ENCODE measurements at regions not wholly inside any gene's neighbourhood (a gene's known extent, or its start where the extent isn't known, plus 50 kb on each side); places are given as distances from the start of the nearest gene placed in this dataset.

DNA sequence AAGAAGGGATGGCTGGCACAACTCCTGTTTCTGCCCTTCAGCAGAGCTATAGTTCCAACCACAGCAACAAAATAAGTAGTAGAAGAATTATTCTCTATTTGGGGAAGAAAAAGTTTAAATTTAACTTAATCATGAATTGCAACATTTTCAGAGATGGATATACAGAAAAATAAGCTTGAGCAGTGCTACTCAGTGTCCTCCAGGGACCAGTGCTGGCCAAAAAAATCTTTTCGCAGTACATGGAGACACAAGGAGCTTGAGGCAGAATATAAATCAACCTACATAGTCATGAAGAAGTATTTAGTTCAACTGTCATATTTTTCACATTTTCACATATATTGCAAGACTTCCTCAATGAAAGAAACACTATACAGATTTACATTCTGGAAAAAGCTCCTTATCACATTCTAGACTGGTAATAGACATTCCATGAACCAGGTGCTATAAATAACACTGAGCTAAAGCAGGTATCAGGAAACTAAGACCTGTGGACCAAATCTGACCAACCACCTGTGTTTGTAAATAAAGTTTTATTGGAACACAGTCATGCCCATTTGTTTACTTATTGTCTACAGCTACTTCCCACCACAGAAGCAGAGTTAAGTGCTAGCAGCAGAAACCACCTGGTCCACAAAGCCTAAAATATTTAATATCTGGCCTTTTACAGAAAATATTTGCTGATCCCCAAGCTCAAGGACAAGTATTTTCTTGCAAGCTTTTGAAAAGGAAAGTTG, 101.9 kb downstream of the RGS21 start:
- no peak for TF ChIP-seq CTCF (IDR thresholded peaks at IDR 0.05; ENCODE audit: extremely low read depth, missing control alignments)
- DNase-seq (ENCODE audit: low spot score) = no peak

GRCh38 chr1:192430644-192431043, 113.9 kb downstream of the RGS21 start:
- no peak for DNase-seq (ENCODE audit: low spot score)

DNA sequence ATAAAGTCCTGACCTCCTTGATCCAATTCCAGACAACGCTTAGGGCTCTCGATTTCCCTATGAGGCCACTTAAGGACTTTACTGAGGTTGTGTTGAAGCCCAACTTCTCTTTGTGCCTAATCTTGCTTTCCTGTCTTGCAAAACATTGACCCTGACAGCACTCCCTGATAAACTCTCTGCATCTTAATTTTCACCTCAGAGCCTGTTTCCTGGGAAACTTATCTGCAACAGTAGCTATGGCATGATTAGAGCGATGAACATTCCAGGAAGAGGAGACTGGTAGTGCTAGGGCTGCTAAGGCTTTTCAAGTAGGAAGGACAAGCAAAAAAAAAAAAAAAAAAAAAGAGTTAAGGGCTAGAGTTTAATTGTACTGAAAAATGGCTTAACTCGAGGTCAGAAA, 118.9 kb downstream of the RGS21 start:
- TF ChIP-seq CTCF (IDR thresholded peaks at IDR 0.05; ENCODE audit: extremely low read depth, missing control alignments) = no peak
- no peak for DNase-seq (ENCODE audit: low spot score)

More at GRCh38 chr1:192430644-192431043, 113.9 kb downstream of the RGS21 start:
- TF ChIP-seq CTCF (IDR thresholded peaks at IDR 0.05; ENCODE audit: extremely low read depth, missing control alignments) = no peak

- TF ChIP-seq CTCF (IDR thresholded peaks at IDR 0.05; ENCODE audit: extremely low read depth, missing control alignments) = no peak
- no peak for DNase-seq (ENCODE audit: low spot score)
These were observed 119.8 kb downstream of the RGS21 start for GRCh38 chr1:192436441-192437078.

DNA sequence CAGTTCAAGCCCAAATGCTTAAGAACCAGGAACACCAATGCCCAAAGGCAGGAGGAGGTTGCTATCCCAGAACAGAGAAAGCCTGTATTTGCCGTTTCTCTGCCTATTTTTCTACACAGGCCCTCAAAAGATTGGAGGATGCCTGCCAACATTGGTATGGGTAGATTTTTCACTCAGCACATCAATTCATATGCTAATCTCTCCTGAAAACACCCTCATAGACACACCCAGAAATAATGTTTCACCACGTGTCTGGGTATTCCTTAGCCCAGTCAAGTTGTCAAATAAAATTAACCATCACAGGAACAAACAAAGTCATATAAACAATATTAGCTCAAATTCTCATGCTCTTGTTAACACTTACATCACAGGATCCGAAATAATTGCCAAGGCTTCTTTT, 121.9 kb downstream of the RGS21 start:
- no peak for DNase-seq (ENCODE audit: low spot score)
- TF ChIP-seq CTCF (IDR thresholded peaks at IDR 0.05; ENCODE audit: extremely low read depth, missing control alignments) = no peak

DNA sequence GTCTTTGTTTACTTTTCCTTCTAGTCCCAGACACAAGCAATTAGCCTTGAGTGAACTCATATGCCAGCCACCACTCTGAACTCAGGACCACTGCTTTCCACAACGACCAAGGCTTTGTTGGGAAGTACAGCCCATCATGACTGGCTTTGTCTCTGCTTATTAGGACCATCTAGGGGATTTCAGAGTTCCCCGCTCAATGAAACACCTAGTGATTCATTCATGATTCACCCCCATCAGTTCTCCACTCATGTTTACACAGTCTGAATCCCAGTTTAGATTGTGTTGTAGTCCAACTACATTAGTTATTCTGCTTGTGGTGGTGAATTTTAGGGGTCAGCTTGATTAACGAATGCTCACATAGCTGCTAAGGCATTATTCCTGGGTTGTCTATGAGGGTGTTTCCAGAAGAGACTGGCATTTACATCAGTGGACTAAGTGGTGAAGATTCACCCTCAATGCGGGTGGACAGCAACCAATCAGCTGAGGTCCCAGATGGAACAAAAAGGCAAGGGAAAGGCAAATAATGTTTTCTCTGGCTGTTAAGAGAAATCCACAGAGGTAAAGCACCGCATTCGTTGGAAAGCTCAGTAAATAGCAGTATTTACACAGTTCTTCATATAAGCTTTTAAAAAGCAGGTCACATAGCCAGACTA, 122.7 kb downstream of the RGS21 start:
- TF ChIP-seq CTCF (IDR thresholded peaks at IDR 0.05; ENCODE audit: extremely low read depth, missing control alignments) = no peak
- DNase-seq (ENCODE audit: low spot score) = no peak

GRCh38 chr1:192441492-192441891, 124.7 kb downstream of the RGS21 start:
- DNase-seq (ENCODE audit: low spot score) = no peak
- no peak for TF ChIP-seq CTCF (IDR thresholded peaks at IDR 0.05; ENCODE audit: extremely low read depth, missing control alignments)
